Upper lobe of right lung (tissue), 1 donor: ENCODE measurements at regions not wholly inside any gene's neighbourhood (a gene's known extent, or its start where the extent isn't known, plus 50 kb on each side); places are given as distances from the start of the nearest gene placed in this dataset.
"Not testable (repeated sequence)": the region's sequence is repeated elsewhere in the genome, so short reads cannot be mapped to it uniquely, and the experiment has no call there.

Experiments
- ATAC-seq: fragments of 200-7000 bp; cut with Tn5 transposase; one replicate; pipeline ENCODE4 v1.9.1; 2020; ENCODE audit warnings: mild to moderate bottlenecking, moderate library complexity
- DNase-seq: peaks from one replicate; pipeline ENCODE4 v3.0.0-alpha.2; 2020
- H3K27ac ChIP-seq: fragments of 200-600 bp; one replicate; pipeline ENCODE4 v1.8.0; 2022
- H3K27me3 ChIP-seq: fragments of 200-600 bp; one replicate; pipeline ENCODE4 v1.8.0; 2022; ENCODE audit warnings: mild to moderate bottlenecking
- H3K36me3 ChIP-seq: fragments of 200-600 bp; one replicate; pipeline ENCODE4 v1.8.0; 2022
- H3K4me1 ChIP-seq: fragments of 200-600 bp; one replicate; pipeline ENCODE4 v1.8.0; 2022
- H3K4me3 ChIP-seq: fragments of 200-600 bp; one replicate; pipeline ENCODE4 v1.8.0; 2022; ENCODE audit warnings: mild to moderate bottlenecking
- H3K9me3 ChIP-seq: fragments of 200-600 bp; one replicate; pipeline ENCODE4 v1.8.0; 2022
- CTCF ChIP-seq: fragments of 200-600 bp; IDR thresholded peaks from one replicate; pipeline ENCODE4 v1.8.0; 2022; ENCODE audit warnings: antibody characterized with exemption
- intact Hi-C: fragments of 100-400 bp; cut with DNase I; formaldehyde crosslinking; loops from one replicate; pipeline ENCODE4 v1.11.0; 2022
- donor health status: DM: no; HTN: yes; CAD: no; lungs with severe emphysema.

- H3K27ac ChIP-seq, result no peak overlapping the region
- no peaks in the 10 kb centered on the region for H3K36me3 ChIP-seq
- H3K4me3 ChIP-seq, result no peak overlapping the region
- peak; percentile 64 for DNase-seq
- peak; percentile 89 for ATAC-seq
- TF ChIP-seq CTCF, result peak; percentile 50
- no peaks in the 10 kb centered on the region for H3K27me3 ChIP-seq
- H3K9me3 ChIP-seq, result no peaks in the 10 kb centered on the region
- intact Hi-C loops, result no loop called here
- H3K4me1 ChIP-seq, result no peaks in the 10 kb centered on the region
These were observed 521.2 kb upstream of the FANCL start for GRCh38 chr2:58762176-58762781.

- Histone ChIP-seq H3K36me3 (no peaks in the 10 kb centered on the region), H3K27me3 (no peaks in the 10 kb centered on the region), H3K9me3 (no peaks in the 10 kb centered on the region), H3K27ac (no peak overlapping the region), H3K4me3 (no peak overlapping the region), H3K4me1 (no peaks in the 10 kb centered on the region)
- DNase-seq, result no peak
- intact Hi-C loops, result no loop called here
- no peak for ATAC-seq
- no peak for TF ChIP-seq CTCF
These were observed 516.8 kb upstream of the FANCL start for GRCh38 chr2:58757971-58758370.

GRCh38 chr2:58756336-58756735 is 515.2 kb upstream of the FANCL start:
- no peaks in the 10 kb centered on the region for H3K36me3 ChIP-seq
- no peak overlapping the region for H3K27ac ChIP-seq
- intact Hi-C loops, result no loop called here
- H3K9me3 ChIP-seq, result no peaks in the 10 kb centered on the region
- H3K4me1 ChIP-seq, result no peaks in the 10 kb centered on the region
- no peak for TF ChIP-seq CTCF
- H3K27me3 ChIP-seq, result no peaks in the 10 kb centered on the region
- H3K4me3 ChIP-seq, result no peak overlapping the region
- no peak for DNase-seq
- ATAC-seq, result no peak

- intact Hi-C loops, ATAC-seq, H3K4me3 ChIP-seq, H3K9me3 ChIP-seq, H3K36me3 ChIP-seq, H3K27ac ChIP-seq, H3K27me3 ChIP-seq, H3K4me1 ChIP-seq, DNase-seq: not testable (repeated sequence)
These were observed 511.4 kb upstream of the FANCL start for GRCh38 chr2:58752507-58752906.

GRCh38 chr2:58751676-58752075 is 510.6 kb upstream of the FANCL start:
- DNase-seq, ATAC-seq, H3K27me3 ChIP-seq, H3K27ac ChIP-seq, H3K9me3 ChIP-seq, H3K4me1 ChIP-seq, H3K36me3 ChIP-seq, intact Hi-C loops, H3K4me3 ChIP-seq: not testable (repeated sequence)

- no peaks in the 10 kb centered on the region for H3K27me3 ChIP-seq
- no peak overlapping the region for H3K27ac ChIP-seq
- H3K36me3 ChIP-seq, result no peaks in the 10 kb centered on the region
- intact Hi-C loops, result no loop called here
- H3K4me1 ChIP-seq, result no peaks in the 10 kb centered on the region
- ATAC-seq (no peak), DNase-seq (no peak)
- H3K9me3 ChIP-seq, result no peaks in the 10 kb centered on the region
- no peak for TF ChIP-seq CTCF
- H3K4me3 ChIP-seq, result no peak overlapping the region
These were observed 507.9 kb upstream of the FANCL start for GRCh38 chr2:58749041-58749440.

GRCh38 chr2:58745334-58745733 is 504.2 kb upstream of the FANCL start:
- H3K36me3 ChIP-seq, H3K27me3 ChIP-seq, ATAC-seq, H3K4me1 ChIP-seq, H3K9me3 ChIP-seq, DNase-seq, H3K4me3 ChIP-seq, intact Hi-C loops, H3K27ac ChIP-seq: not testable (repeated sequence)
